K562 (cell line): ENCODE measurements at regions not wholly inside any gene's neighbourhood (a gene's known extent, or its start where the extent isn't known, plus 50 kb on each side); places are given as distances from the start of the nearest gene placed in this dataset.

Experiments
- ATAC-seq: fragments of 200-7000 bp; cut with Tn5 transposase; 3 replicates; pipeline ENCODE4 v1.9.1; 2020; ENCODE audit warnings: moderate library complexity
- BruUV-seq: library from RNA; stranded (reverse); fragments of 400-500 nt; replicated peaks from 2 replicates; lab custom pipeline; 2021; lab: Mats Ljungman, UMichigan
- CTCF ChIA-PET: fragments of 300-600 bp; formaldehyde crosslinking; extraction: SDS; loops from one replicate; lab custom pipeline; 2021; ENCODE audit warnings: low intra/inter-chr PET ratio; lab: Yijun Ruan, JAX
- POLR2A ChIA-PET: fragments of 300-600, 350-650 bp; sonication (Branson Sonifier 250); formaldehyde crosslinking; extraction: SDS; loops from one replicate; lab custom pipeline; 2021; ENCODE audit warnings: antibody characterized with exemption, inconsistent platforms; lab: Yijun Ruan, JAX
- DNase-seq, 4 experiments: peaks; one replicate each; pipeline versions ENCODE4 v3.0.0 to v3.0.0-alpha.2; 2011 to 2018; ENCODE audit warnings: low spot score in 3 of 4, mixed read lengths in 3 of 4; ENCODE audit errors: extremely low read depth in 1 of 4
- FAIRE-seq: peaks from 2 replicates; lab custom pipeline; 2011; peaks lifted over from hg19 to GRCh38; lab: Jason Lieb, UNC
- H2AFZ ChIP-seq: 2 replicates; pipeline ENCODE4 v1.6.0; 2011; ENCODE audit warnings: low read depth, low read length, control low read depth, inconsistent platforms
- H3K27ac ChIP-seq: fragments of 200-600 bp; 3 replicates; pipeline ENCODE4 v1.8.0; 2011; ENCODE audit warnings: low read depth, mild to moderate bottlenecking, control low read depth, inconsistent platforms, low read length, moderate library complexity, mixed read lengths; ENCODE audit errors: extremely low read depth
- H3K27me3 ChIP-seq, 2 experiments: fragments of 300-600 bp in 1 of 2; 2 replicates in 1 of 2; 3 replicates in 1 of 2; pipeline versions ENCODE4 v1.6.0 to v1.8.0; 2011; ENCODE audit warnings: inconsistent platforms in 2 of 2, low read length in 2 of 2, mild to moderate bottlenecking in 1 of 2, mixed read lengths in 1 of 2, moderate library complexity in 1 of 2; ENCODE audit not compliant: control insufficient read depth in 2 of 2, insufficient read depth in 2 of 2
- H3K36me3 ChIP-seq: fragments of 300-600 bp; 3 replicates; pipeline ENCODE4 v1.8.0; 2011; ENCODE audit warnings: mild to moderate bottlenecking, low read length, inconsistent platforms; ENCODE audit not compliant: control insufficient read depth, insufficient read depth
- H3K4me1 ChIP-seq, 2 experiments: fragments of 200-600 bp in 1 of 2; replicated peaks in 1 of 2; 2 replicates in 1 of 2; 3 replicates in 1 of 2; pipeline versions ENCODE4 v1.5.1 to v1.8.0; 2011; ENCODE audit warnings: inconsistent platforms in 2 of 2, low read length in 2 of 2, mild to moderate bottlenecking in 1 of 2, mixed read lengths in 1 of 2, moderate library complexity in 1 of 2; ENCODE audit not compliant: control insufficient read depth in 2 of 2, insufficient read depth in 2 of 2
- H3K4me2 ChIP-seq: 2 replicates; pipeline ENCODE4 v1.6.1; 2011; ENCODE audit warnings: low read length, control low read depth, inconsistent platforms, mixed read lengths; ENCODE audit not compliant: insufficient read depth
- H3K4me3 ChIP-seq: fragments of 200-600 bp; sonication (generic), shearing (Covaris generic); 2 replicates; pipeline ENCODE4 v1.5.1; 2016; ENCODE audit warnings: control low read depth, inconsistent platforms
- H3K79me2 ChIP-seq: fragments of 200-600 bp; 3 replicates; pipeline ENCODE4 v1.8.0; 2011; ENCODE audit warnings: low read length, inconsistent platforms; ENCODE audit not compliant: control insufficient read depth, insufficient read depth
- H3K9ac ChIP-seq, 2 experiments: 2 replicates each; pipeline versions ENCODE4 v1.6.0 to v1.6.1; 2011; ENCODE audit warnings: low read depth in 2 of 2, low read length in 2 of 2, control low read depth in 1 of 2, inconsistent platforms in 1 of 2, mild to moderate bottlenecking in 1 of 2, mixed read lengths in 1 of 2; ENCODE audit not compliant: insufficient read depth in 1 of 2
- H3K9me1 ChIP-seq: one replicate; pipeline ENCODE4 v1.6.0; 2011; ENCODE audit warnings: inconsistent platforms, mild to moderate bottlenecking, low read length, moderate library complexity; ENCODE audit not compliant: control insufficient read depth, insufficient read depth
- H3K9me3 ChIP-seq: replicated peaks from 2 replicates; pipeline ENCODE4 v1.5.1; 2011; ENCODE audit warnings: low read depth, low read length, inconsistent platforms; ENCODE audit not compliant: control insufficient read depth, insufficient read depth
- H4K20me1 ChIP-seq: replicated peaks from 2 replicates; pipeline ENCODE4 v1.6.1; 2011; ENCODE audit warnings: low read length, inconsistent platforms, mixed read lengths; ENCODE audit not compliant: control insufficient read depth, insufficient read depth
- FOXK2 ChIP-seq, 2 experiments: fragments of 450-650 bp; IDR thresholded peaks in 1 of 2; conservative IDR thresholded peaks in 1 of 2; 2 replicates each; pipeline ENCODE4 v1.6.1; 2016; ENCODE audit warnings: low read depth in 2 of 2, mild to moderate bottlenecking in 1 of 2
- MED1 ChIP-seq: sonication (generic); formaldehyde crosslinking; IDR thresholded peaks from 2 replicates; pipeline ENCODE4 v1.8.1; 2023; ENCODE audit warnings: missing genetic modification reagents, borderline replicate concordance
- NEUROD1 ChIP-seq: fragments of 150-350 bp; IDR thresholded peaks from 2 replicates; pipeline ENCODE4 v1.6.1; 2014; ENCODE audit warnings: borderline replicate concordance, low read length, low read depth; ENCODE audit not compliant: partially characterized antibody
- WGBS: fragments of 100-300 bp; shearing (Covaris generic); methylation state at CpG from one replicate; pipeline ENCODE4 v1.1.6; 2016; ENCODE audit warnings: low coverage, mixed read lengths; ENCODE audit not compliant: insufficient coverage; ENCODE audit errors: missing lambda C conversion rate; 5-methylcytosine and 5-hydroxymethylcytosine counted together
- in situ Hi-C: fragments of 300-500 bp; cut with MboI; formaldehyde crosslinking; loops from 4 replicates; pipeline ENCODE4 v1.15.0; 2018; ENCODE audit warnings: inconsistent platforms, mixed read lengths
- intact Hi-C: fragments of 100-400 bp; cut with micrococcal nuclease; formaldehyde crosslinking; loops from 2 replicates; pipeline ENCODE4 v1.14.2; 2022
- TF ChIP-seq, protein P1 (sequence below): sonication (generic); formaldehyde crosslinking; IDR thresholded peaks from 2 replicates; pipeline ENCODE4 v1.8.0; 2023; ENCODE audit warnings: missing genetic modification reagents, mild to moderate bottlenecking, borderline replicate concordance
- TF ChIP-seq, protein P2 (sequence below): IDR thresholded peaks from 2 replicates; pipeline ENCODE4 v1.6.1; 2012; ENCODE audit warnings: low read depth, low read length, improper control_type of control experiment, borderline replicate concordance
- TF ChIP-seq, protein P3 (sequence below): sonication (generic); IDR thresholded peaks from 2 replicates; pipeline ENCODE4 v1.6.1; 2016

DNA sequence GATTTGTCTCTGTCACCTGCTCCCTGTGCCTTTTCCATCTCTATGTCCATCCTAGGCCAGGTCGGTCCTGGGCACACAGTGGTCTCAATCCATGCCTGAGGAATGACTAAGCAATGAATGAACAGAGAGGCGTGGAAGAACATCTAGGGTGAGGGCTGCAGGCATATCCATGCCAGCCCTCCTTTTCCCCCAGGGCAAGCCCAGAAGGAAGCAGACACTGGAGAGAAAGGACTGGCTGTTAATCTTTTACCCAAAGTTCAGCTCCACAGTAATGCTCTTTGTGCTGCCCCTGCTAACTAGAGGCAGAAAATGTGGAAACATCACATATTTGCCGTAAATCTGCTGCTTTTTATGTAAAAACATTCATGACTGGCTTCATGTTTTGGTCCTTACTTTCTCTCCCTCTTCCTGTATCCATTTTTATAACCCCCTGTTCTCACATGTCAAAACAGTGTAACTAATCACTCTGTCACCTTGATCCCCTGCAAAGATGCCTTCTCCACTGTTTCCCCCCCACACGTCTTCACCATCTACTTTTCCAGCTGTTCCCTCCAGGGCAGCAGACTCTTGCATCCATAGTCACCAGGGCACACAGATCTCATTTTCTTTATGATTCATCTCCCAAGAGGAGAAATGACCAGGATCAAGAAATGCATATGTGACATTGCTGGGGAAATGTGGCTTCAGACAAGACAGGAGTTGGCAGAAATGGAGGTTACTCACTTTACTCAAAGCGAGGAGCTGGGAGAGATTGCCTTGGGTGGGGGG is 166.4 kb upstream of the PROX1 start:
- CTCF ChIA-PET, result no interaction called here
- H3K4me3 ChIP-seq, result no peak overlapping the region
- H3K9ac ChIP-seq, result no peak overlapping the region

More for the DNA sequence above, 166.4 kb upstream of the PROX1 start:
- Histone ChIP-seq H2AFZ (no peak overlapping the region), H3K36me3 (no peaks in the 10 kb centered on the region), H3K9me1 (no peaks in the 10 kb centered on the region), H3K9me3 (no peaks in the 10 kb centered on the region), H3K27me3 (peaks cover 3 to 13% of the 10 kb centered on the region in 2 experiments; a peak in 3 of 5 replicates), H3K27ac (no peak overlapping the region), H3K4me1 (no peaks in the 10 kb centered on the region), H3K79me2 (no peaks in the 10 kb centered on the region), H3K4me2 (no peak overlapping the region), H4K20me1 (no peaks in the 10 kb centered on the region)
- under 1% methylated on average over 5 of the region's 5 CpGs for WGBS
- in situ Hi-C loops, result no loop called here
- POLR2A ChIA-PET, result no interaction called here
- BruUV-seq, result no TSS peak
- intact Hi-C loops, result no loop called here
- DNase-seq (no peak), ATAC-seq (no peak), FAIRE-seq (no peak)
- TF ChIP-seq NEUROD1 (no peak), MED1 (CRISPR knock-in tag) (no peak), FOXK2 (conservative IDR thresholded peaks at IDR 0.05 in 1 of 2, IDR thresholded peaks at IDR 0.05 in 1 of 2; ENCODE audit: low read depth in 2 of 2) (no peak)
- TF ChIP-seq, protein P1, sequence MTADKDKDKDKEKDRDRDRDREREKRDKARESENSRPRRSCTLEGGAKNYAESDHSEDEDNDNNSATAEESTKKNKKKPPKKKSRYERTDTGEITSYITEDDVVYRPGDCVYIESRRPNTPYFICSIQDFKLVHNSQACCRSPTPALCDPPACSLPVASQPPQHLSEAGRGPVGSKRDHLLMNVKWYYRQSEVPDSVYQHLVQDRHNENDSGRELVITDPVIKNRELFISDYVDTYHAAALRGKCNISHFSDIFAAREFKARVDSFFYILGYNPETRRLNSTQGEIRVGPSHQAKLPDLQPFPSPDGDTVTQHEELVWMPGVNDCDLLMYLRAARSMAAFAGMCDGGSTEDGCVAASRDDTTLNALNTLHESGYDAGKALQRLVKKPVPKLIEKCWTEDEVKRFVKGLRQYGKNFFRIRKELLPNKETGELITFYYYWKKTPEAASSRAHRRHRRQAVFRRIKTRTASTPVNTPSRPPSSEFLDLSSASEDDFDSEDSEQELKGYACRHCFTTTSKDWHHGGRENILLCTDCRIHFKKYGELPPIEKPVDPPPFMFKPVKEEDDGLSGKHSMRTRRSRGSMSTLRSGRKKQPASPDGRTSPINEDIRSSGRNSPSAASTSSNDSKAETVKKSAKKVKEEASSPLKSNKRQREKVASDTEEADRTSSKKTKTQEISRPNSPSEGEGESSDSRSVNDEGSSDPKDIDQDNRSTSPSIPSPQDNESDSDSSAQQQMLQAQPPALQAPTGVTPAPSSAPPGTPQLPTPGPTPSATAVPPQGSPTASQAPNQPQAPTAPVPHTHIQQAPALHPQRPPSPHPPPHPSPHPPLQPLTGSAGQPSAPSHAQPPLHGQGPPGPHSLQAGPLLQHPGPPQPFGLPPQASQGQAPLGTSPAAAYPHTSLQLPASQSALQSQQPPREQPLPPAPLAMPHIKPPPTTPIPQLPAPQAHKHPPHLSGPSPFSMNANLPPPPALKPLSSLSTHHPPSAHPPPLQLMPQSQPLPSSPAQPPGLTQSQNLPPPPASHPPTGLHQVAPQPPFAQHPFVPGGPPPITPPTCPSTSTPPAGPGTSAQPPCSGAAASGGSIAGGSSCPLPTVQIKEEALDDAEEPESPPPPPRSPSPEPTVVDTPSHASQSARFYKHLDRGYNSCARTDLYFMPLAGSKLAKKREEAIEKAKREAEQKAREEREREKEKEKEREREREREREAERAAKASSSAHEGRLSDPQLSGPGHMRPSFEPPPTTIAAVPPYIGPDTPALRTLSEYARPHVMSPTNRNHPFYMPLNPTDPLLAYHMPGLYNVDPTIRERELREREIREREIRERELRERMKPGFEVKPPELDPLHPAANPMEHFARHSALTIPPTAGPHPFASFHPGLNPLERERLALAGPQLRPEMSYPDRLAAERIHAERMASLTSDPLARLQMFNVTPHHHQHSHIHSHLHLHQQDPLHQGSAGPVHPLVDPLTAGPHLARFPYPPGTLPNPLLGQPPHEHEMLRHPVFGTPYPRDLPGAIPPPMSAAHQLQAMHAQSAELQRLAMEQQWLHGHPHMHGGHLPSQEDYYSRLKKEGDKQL, result no peak
- TF ChIP-seq, protein P2, sequence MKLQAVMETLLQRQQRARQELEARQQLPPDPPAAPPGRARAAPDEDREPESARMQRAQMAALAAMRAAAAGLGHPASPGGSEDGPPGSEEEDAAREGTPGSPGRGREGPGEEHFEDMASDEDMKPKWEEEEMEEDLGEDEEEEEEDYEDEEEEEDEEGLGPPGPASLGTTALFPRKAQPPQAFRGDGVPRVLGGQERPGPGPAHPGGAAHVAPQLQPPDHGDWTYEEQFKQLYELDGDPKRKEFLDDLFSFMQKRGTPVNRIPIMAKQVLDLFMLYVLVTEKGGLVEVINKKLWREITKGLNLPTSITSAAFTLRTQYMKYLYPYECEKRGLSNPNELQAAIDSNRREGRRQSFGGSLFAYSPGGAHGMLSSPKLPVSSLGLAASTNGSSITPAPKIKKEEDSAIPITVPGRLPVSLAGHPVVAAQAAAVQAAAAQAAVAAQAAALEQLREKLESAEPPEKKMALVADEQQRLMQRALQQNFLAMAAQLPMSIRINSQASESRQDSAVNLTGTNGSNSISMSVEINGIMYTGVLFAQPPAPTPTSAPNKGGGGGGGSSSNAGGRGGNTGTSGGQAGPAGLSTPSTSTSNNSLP, result no peak
- TF ChIP-seq, protein P3, sequence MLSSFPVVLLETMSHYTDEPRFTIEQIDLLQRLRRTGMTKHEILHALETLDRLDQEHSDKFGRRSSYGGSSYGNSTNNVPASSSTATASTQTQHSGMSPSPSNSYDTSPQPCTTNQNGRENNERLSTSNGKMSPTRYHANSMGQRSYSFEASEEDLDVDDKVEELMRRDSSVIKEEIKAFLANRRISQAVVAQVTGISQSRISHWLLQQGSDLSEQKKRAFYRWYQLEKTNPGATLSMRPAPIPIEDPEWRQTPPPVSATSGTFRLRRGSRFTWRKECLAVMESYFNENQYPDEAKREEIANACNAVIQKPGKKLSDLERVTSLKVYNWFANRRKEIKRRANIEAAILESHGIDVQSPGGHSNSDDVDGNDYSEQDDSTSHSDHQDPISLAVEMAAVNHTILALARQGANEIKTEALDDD, result no peak
- TF ChIP-seq, all 486 proteins: peak for 0
